Iris pigment epithelial cell (primary cell): ENCODE measurements at regions not wholly inside any gene's neighbourhood (a gene's known extent, or its start where the extent isn't known, plus 50 kb on each side); places are given as distances from the start of the nearest gene placed in this dataset.

ENCODE experiments used
- DNase-seq: peaks from one replicate; pipeline ENCODE4 v3.0.0-alpha.2; 2011; ENCODE audit warnings: low read depth

DNA sequence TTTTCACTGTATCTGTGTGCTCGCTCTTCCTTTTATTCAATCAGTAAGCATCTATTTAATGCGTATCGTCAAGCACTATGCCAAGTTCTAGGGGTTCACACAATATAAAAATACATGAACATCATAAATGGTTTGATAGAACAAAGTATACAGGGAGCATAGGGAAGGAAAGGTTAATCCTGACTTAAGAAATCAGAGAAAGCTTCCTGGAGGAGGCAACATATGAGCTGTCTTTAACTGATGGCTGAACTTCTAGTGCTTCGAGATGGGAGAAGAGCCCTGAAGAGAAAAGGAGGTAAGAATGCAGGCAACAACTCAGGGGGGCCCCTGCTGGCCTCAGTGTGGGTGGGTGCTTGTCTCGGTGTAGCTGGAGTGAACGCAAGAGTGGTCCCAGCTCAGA, 63.6 kb upstream of the GALNT2 start:
- DNase-seq = no peak

- no peak for DNase-seq
These were observed 62.0 kb upstream of the GALNT2 start for GRCh38 chr1:230005040-230005439.

- DNase-seq = no peak
These were observed 58.3 kb upstream of the GALNT2 start for GRCh38 chr1:230008721-230009120.

DNA sequence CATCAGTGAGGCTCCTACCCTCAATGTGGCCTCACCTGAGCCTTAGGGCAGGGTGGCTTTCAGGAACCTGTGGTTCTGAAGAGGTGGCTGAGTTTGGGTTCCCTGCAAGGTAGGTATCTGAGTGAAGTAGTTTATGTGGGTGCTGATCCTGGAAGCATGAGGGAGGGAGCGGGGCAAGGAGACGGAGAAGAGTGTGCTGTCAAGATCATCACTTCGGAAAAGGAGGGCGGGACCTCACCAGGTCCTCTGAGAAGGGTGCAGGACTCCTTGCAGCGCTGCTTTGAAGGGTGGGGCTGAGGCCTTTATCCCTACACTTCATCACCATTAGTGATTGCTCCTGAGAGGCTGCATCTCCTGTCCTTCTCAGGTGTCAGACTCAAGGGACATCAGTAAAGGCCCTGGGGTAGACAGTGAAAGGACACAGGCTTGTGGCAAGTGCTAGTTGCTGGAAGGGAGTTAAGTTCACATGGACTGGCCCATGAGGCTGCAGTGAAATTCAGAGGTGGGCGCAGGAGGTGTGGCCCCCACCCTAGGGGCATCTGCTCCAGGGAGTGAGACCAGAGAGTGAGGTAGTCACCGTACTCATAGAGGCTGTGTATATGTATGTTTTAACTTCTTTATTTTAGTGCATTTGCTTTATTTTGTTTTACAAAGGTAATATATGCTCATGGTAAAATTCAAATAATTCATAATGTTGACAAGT, 57.3 kb upstream of the GALNT2 start:
- no peak for DNase-seq

GRCh38 chr1:230010603-230011332, 56.3 kb upstream of the GALNT2 start:
- no peak for DNase-seq

GRCh38 chr1:230011333-230012092, 55.5 kb upstream of the GALNT2 start:
- DNase-seq = no peak

- DNase-seq = no peak
These were observed 55.0 kb upstream of the GALNT2 start for GRCh38 chr1:230012093-230012393.

- DNase-seq = no peak
These were observed 54.3 kb upstream of the GALNT2 start for GRCh38 chr1:230012741-230013140.

DNA sequence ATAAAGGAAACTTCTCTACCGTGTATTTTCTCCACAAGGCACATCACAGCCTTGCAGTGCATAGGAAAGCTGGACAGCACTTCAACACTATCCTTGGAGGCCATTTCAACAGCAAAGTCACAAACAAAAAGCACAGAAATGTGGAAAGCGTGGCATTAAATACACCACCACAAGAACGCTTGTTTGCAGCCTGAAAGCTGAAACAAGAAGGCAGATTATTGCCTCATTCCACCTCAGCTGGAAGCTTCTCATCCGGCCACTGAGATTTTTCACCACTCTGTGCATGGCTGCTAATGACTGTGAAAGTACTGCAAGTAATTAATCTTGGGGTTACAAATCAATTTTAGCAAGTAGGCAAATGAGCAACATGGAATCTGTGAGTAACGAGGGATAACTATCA, 50.9 kb upstream of the GALNT2 start:
- no peak for DNase-seq
